Hepatocyte (in vitro differentiated cells): ENCODE measurements at regions not wholly inside any gene's neighbourhood (a gene's known extent, or its start where the extent isn't known, plus 50 kb on each side); places are given as distances from the start of the nearest gene placed in this dataset.
"Not testable (repeated sequence)": the region's sequence is repeated elsewhere in the genome, so short reads cannot be mapped to it uniquely, and the experiment has no call there.

ENCODE experiments used
- EZH2 ChIP-seq: fragments of 200-600 bp; sonication (generic); IDR thresholded peaks from 2 replicates; pipeline ENCODE4 v1.6.1; 2016; ENCODE audit warnings: antibody characterized with exemption, mild to moderate bottlenecking, borderline replicate concordance
- TF ChIP-seq, protein P1 (sequence below): fragments of 200-600 bp; sonication (generic); IDR thresholded peaks from 2 replicates; pipeline ENCODE4 v1.5.1; 2016; ENCODE audit warnings: antibody characterized with exemption, mild to moderate bottlenecking; ENCODE audit not compliant: poor library complexity

DNA sequence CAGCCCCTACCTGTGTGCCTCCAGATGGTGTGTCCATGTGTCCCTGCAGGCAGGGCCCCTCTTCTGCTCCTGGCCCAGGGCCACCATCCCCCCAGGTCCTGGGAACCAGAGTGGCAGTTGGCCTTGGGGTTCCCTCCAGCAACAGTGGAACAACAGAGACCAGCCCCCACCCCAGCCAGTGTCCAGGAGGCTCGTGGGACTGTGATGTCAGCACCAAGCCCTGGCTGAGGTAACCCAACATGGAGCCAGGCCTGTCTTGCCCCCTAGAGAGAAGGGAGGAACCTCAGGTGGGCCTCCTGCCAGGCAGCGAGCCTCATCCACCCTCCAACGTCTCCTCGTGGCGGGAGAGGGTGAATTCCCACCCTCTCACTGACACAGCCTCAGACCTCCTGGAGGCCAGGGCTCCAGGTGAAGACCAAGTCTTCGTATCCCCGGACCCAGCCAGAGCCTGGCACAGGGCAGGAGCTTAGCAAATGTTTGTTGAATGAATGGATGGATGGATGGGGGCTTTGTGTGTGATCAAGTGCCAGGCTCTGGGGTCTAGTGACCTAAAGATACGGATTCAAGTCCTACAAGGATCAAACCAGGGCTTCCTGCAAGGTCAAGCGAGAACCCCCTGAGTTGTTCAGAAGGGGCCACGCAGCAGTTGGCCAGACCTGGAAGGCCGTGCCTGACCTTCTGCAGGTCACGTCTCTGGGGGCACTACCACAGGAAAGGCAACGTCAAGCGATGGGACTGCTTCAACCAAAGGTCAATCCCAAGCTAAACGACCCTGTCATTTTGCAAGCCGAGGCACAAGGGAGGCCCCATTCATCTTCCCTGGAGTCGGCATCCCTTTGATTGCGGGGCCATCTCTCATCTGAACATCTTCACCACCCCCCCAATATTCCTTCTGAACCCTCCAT, 204.7 kb downstream of the TBC1D2B start:
- TF ChIP-seq EZH2 = not testable (repeated sequence)
- TF ChIP-seq, protein P1, sequence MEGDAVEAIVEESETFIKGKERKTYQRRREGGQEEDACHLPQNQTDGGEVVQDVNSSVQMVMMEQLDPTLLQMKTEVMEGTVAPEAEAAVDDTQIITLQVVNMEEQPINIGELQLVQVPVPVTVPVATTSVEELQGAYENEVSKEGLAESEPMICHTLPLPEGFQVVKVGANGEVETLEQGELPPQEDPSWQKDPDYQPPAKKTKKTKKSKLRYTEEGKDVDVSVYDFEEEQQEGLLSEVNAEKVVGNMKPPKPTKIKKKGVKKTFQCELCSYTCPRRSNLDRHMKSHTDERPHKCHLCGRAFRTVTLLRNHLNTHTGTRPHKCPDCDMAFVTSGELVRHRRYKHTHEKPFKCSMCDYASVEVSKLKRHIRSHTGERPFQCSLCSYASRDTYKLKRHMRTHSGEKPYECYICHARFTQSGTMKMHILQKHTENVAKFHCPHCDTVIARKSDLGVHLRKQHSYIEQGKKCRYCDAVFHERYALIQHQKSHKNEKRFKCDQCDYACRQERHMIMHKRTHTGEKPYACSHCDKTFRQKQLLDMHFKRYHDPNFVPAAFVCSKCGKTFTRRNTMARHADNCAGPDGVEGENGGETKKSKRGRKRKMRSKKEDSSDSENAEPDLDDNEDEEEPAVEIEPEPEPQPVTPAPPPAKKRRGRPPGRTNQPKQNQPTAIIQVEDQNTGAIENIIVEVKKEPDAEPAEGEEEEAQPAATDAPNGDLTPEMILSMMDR = not testable (repeated sequence)
